ENCODE measurements at regions not wholly inside any gene's neighbourhood (a gene's known extent, or its start where the extent isn't known, plus 50 kb on each side); places are given as distances from the start of the nearest gene placed in this dataset.

DNA sequence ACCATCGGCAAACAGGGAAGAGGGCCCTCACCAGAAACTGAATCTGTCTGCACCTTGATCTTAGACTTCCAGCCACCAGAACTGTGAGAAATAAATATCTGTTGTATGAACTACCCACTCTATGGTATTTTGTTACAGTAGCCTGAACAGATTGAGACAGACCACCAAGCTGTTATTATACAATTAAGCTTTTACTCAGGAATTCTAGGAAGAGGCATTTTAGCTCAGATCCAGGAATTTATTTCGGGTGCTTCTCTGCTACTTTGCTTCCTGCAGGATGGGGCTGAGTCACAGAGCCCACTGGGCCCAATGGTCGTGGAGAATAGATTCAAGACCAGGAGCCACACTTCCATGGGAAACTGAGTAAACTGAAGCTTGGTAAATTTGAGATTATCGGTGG is 145.5 kb upstream of the PFN2 start:
- no peak for DNase-seq

DNA sequence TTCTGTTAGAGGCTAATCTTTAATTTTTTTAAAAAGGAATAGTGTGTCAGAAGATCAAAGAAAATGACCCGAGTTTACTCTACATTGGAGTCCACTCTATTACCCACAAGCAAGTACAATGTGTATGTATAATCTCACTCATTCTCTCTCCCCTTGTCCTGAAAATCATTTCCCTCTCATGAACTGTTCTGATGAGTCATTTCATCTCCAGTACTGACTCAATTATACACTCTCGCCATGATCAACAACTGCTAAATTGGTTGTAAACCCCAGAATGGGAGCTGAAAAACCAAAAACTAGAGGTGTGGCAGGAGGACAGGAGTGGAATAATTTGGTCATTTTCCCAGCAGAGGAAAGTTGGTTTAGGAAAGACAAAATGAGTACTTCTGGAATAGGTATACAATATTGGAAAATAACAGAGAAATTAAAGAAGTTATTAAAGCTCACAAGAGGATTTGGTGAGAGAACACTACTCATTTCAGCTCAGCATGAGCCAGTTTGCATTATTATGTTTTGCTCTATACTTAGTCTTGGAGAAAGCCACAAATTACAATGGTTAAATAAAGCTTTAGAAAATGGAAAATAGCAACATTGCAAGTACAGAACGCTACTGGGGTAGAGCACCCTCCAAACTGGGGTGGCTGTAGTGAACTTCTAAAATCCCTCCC is 144.3 kb upstream of the PFN2 start:
- DNase-seq: no peak

DNA sequence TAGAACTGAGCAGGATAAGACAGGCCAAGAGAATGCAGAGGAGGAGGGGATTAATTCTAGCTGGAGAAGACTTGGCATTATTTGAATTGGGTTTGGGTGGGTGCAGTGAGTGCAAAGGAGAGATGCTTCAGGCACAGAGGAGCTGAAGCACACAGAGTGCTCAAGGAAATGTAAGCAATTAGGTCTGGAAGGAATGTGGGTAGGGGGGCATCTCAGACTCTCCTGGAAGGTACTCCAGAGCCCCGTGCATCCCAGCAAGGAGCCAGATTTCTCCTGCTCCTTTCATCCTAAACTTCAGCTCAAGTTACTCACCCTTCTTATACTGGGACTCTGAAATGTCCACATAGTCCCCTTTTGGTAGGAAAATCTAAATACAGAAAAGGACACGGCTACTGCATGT is 143.6 kb upstream of the PFN2 start:
- no peak for DNase-seq

DNA sequence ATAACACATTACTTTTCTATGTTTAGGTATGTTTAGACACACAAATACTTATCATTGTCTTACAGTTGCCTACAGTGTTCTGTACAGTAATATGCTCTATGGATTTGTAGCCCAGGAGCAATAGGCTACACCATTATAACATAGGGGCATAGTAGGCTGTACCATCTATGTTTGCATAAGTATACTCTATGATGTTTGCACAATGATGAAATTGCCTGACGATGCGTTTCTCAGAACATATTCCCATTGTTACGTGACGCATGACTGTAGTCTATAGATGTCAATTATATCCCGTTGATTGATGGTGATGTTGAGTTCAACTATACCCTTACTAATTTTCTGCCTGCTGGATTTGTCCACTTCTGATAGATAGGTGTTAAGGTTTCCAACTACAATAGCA is 139.4 kb upstream of the PFN2 start:
- no peak for DNase-seq

DNA sequence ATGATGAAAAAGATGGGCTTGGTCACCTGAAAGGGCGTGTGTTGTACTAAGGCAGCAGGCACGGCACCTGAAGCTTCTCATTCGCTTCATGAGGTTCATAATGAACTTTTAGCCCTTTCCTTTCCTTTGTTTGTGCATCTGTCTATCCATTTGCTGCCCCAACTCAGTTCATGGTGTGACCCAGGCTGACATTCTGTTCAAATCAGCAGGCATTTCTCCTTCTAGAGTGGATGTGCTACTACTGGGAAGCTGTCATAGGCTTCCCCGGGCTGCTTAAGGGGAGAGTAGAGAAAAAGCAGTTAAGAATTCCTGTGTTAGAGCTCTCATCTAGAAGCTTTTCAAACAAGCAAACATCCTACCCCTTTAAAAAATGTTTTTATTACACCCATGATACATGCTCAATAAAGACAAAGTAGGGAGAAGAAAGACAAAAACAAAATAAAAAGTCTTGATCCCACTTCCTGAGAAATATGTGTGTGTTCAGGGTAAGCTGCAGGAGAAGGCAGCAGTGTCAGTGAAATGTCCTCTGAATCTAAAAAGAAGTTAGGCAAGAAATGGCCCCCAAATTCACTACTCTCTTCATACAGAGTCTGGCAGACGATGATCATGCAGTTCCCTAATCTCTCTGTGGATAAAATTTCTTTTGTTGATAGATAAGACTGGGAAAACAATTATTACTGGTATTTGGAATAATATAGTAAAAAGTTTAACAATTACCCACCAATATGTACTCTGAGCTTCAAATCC is 136.9 kb upstream of the PFN2 start:
- no peak for DNase-seq

DNA sequence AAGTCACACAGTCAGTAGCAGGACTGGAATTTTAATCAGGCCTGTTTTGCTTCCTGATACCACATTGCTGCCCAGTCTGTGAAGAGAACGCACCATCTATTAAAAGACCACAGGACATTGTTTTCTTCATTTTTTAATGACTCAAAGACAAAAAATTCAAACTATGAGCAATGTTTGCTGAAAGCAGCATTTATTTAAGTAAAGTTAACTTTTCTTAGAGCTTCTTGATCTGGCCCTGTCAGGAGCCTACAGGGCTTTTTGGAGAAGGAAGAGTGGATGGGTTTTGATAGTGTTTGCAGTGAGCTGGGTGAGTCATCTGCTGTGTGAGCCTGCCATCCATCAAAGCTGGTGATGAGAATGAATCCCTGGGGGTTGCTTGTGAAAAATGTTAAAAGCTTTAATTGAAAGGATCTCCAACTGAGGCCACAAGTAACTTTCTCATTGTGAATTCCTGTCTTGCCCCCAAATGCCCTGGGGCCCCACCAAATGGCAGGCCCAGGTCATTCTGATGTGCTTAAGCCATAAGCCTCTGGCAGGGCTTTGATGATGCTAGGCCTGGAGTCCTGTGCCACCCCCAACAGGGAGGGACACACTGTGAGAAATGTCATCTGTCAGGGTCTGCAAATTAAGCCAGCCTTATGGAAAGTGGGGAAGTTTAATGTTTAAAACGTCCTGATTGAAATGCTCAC is 136.2 kb upstream of the PFN2 start:
- DNase-seq: no peak

DNA sequence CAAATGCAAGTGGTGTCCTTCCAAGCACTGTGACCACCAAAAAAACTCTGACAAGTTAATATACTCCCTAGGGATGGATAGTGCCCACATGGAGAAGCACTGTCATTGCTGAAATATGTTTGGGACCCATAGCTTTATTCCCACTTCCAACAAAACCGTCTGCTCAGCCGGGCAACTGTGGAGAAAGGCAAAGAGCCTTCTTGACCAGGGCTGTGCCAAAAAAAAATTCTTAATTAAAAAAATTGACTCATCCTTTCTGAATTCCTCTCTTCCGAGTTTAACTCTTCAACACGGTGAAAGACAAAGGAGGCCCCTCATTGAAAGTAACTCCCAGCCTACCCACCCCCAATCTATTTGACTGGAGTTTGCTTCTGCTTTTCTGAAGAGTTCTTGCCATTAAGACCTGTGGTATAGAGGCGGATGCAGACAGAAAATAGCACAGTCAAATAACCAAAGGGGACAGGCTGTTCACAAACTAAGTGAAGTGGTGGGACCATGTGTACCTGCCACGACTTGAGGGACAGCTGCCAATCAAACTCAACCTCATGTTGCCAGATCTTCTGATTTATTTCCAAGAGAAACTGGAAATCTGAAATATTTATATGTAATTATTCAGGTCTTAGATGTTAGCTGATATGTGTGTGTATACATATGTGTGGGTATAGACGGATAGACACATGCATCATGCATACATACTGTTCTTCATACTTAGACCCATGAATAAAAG is 135.4 kb upstream of the PFN2 start:
- DNase-seq: no peak

DNA sequence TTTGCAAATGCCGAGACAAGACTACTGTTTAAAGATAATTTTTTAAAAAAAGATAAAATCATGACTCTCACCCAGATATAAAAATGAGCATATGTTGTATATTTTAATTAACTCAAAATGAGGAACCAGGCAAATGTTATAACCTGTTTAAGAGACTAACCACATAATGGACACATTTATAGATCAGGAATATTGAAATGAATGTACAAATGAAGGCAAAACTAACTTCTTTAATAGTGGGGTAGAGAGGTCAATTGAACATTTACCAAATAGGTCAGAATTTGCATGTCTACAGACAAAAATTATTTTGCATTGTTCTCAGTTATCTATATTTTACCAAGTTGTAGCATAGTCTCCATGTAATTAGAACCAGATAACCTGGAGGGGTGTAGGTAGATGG is 134.3 kb upstream of the PFN2 start:
- DNase-seq: no peak

DNA sequence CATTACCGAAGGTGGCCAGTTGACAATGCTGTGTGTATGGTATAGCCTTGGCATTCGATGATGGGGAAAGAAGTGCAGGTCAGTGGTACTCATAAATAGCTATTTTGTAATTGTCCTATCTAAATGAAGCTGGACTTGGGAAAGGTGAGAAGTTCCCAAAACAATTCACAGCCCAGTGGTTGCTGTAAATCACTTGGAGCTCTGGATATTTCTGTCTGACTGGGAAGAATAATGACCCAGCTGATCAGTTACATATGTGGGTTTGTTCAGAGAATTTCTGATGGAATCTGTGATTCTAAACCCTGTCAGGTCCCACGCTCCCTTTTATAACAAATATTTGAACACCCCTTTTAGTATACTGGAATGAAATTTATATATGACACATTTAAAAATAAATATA is 133.9 kb upstream of the PFN2 start:
- no peak for DNase-seq

DNA sequence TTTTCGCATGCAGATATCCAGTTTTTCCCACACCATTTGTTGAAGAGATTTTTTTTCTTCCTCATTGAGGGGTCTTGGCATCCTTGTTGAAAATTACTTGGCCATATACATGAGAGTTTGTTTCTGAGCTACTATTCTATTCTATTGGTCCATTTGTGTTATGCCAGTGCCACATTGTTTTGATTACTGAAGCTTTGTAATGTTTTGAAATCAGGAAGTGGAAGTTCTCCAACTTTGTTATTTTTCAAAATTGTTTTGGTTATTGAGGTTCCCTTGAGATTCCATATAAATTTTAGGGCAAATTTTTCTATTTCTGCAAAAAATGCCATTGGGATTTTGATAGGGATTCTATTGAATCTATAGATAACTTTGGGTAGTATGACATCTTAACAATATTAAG is 130.3 kb upstream of the PFN2 start:
- no peak for DNase-seq

DNA sequence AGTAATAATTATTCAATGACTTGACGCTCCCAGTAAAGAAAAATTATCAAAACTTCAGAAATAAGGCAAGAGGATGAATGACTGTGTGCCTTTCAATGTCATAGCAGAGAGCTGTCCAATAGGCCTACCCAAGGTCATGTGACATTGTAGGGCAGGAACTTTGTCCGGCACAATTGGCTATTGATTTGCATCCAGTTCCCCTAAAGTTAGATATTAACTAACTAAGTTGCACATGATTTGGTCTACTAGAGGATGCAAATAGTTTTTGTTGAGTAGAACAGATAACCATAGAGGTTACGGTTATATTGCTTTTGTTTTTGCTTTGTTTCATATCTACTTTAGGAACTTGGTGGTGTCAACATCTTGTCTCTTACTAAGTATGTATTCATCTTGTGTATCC is 127.9 kb upstream of the PFN2 start:
- DNase-seq: no peak

DNA sequence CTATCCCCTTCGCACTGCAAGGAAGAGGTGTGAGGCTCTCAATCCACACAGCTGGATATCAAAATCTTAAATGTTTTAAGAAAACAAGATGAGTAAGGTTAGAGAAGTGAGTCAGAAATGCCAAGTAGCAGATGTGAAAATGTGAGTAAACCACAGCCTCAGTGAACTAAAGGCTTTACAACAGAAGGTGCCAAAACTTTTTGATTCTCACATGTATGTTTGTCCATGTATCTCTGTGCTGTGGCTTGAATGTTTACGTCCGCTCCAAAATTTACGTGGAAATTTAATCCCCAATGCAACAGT is 126.8 kb upstream of the PFN2 start:
- no peak for DNase-seq

DNA sequence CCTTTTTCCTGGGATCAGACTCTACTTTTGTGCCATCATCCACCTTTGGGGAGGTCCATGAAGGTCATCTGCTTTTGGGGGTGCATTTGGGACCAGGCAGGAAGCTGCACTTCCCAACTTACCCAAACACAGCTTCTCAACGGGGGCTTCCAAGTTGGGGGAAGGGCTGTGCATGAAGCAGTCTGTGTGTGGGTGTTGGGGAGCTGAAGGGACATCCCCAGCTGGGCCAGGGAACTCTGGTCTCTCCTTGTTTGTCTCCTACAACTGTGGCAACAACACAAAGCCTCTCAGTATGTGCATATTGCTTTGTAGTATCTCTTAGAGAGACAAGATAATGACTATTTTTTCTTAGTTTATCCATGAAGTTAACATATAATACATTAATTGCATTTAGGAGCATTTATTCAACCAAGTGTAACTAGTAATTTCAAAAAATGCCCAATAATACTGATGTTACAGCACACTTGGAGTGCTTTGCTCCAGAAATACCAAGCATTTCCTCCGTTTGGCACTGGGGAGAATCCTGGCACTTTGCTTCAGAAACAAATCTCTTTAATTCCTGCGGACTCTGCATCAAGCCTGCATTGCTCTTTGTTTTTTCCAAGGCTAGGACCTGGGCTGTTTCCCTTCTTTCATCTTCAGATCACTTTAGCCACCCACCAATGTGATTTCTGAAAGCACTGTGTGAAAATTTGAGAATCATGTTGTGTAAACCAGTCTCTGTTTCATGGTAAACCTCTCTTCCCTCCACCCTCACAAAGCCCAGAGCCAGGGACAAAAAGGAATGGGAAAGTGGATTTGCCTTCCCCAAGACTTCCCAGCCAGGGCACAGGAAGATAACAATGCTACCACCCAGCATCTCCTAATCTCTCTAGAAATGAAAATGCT is 126.2 kb upstream of the PFN2 start:
- DNase-seq: no peak

DNA sequence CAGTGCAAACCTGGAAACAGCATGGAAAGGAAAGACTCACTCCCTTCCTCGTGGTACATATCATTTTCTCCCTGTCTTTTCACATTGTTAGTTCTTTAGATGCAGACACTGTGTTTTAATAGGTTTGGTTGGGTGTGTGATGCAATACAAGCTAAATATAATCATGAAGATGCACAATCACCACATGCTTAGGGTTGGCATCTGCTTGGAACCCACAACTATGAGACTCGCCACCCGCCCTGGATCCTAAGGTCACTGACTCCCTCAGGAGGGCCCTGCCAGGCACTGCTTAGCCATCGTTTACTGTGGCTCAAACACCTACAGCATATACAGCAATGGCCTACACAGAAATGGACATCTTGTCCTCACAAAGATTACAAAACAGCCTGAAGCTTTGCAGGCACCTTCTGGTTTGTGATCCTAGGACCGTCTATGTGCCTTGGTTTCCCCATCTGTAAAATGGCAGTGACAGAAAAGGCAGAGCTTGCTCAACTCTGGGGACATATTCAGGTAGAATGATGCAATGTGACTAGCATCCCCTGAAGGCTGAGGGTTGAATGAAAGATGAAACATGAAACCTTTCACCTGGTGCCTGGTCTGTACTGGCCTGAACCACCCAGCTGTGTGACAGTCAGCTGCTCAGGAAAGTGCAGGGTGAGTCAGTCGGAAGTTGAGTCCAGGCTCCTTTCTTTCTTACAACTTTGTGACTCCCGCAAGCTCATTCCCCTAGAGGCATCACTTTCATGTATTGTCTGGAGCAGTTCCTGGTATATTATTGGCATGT is 123.6 kb upstream of the PFN2 start:
- no peak for DNase-seq

DNA sequence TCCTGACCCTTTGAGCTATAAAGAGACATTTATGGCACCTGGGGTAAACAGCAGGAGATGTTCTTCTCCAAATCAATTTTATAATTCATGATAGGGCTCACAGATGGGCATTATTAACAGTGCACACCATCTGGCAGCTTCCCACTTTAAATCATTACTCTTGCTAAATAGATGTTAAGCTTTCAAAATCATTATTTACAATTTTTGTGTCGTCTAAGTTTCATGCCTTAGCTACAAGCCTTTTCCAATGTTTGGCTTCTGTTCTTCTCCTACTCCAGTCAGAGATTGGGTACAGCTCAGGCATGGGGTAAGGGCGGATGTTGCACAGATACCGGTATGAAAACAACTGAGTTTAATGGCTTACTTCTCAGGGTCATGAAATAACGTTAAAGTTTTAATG is 120.9 kb upstream of the PFN2 start:
- DNase-seq: no peak

DNA sequence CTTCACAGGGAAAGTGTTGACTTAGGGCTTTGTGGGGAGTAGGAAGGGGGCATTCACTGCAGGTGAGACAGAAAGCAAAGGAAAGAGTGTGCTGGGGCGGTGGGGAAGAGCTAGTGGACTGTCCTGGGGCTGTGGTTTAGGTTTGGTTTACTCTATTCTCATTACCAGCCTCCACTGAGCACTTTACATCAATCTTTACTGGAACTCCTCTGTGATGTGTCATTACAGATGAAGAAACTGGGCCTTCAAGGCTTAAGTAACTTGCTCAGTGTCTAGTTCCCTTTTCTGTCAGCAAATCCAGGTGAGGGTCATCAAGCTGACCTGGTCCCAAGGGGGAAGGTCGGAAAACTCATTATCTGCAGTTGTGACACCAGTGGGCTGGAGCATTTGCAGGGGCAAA is 120.2 kb upstream of the PFN2 start:
- no peak for DNase-seq

DNA sequence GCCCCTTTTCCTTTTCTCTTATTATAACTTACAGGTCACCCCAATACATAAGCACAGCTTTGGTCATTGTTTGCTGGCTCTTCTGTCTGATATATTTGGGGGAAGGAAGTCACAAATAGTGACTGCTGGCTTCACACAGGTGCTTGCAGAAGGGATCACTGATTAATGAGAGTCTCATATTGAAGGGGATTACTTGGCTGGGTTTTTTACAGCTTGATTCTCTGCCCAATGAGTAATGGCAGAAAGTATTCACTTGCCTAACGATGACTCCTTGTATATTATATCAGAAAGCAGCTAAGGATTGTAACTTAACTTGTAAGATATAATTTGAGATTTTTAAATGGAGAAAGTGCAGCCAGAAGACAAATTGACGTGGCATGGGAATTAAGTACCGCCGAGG is 119.3 kb upstream of the PFN2 start:
- DNase-seq: no peak

DNA sequence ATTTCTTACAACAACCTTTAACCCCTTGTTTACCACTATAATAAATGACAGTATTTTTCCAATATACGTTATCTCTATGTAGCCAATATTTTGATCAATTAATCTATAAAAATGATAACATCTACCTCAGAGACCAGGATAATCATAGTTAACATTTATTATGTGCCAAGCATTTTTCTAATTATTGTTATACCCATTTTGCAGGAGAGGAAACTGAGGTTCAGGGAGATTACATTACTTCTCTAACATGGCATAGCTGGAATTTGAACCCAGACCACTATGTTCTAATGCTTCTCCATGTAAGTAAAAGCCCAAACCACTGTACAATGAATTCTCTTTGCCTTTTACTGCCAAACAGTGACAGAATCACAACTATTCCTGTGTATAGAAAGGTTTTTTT is 113.4 kb upstream of the PFN2 start:
- DNase-seq: no peak

DNA sequence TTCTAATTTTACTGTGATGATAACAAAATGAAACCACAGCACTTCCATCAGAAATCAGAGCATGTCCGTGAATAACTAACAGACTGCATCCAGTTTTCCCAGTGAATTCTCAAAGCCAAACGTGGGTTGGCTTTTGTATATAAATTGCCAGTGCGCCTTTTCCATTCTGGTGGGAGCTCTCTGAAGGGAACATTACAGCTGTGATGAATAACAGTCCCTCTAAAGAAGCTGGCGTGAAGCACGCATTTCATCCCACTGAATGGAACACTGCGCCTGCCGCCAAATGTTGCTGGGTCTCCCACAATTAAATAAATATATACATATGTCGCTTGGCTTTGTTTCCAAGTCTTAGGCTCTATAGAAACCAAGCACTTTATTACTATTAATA is 113.0 kb upstream of the PFN2 start:
- DNase-seq: no peak

DNA sequence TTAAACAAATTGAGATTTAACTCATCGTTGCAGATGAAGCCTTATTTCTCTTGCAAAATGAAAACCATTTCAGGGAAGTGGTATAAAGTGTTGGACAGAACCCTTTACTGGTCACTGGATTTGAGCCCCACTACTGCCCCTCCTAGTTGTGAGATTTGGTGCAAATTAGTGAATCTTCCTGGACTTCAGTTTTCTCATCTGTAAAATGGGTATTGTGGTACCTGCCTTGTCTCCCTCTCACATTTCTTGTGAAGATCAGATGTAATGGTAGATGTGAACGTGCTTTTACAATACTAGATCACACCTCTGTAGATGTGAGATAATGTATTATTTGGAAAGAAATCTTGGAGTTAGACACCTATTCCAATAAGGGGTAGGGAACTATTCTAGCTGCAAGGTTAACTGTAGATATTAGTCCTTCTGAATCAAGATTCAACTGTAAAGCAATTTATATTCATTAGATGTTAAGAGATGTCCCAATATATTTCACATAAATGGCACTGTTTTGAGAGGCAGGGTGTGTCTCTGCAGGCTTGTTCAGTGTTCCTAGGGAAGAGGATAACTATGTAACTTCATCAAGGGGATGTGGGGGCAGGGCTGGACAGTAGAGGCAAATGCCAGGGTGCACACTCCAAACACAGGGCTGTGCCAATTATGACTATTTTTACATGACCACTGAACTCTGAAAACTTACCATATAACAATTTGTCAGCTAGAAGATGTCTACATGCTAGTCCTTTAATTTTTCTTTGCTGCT is 112.4 kb upstream of the PFN2 start:
- no peak for DNase-seq

DNA sequence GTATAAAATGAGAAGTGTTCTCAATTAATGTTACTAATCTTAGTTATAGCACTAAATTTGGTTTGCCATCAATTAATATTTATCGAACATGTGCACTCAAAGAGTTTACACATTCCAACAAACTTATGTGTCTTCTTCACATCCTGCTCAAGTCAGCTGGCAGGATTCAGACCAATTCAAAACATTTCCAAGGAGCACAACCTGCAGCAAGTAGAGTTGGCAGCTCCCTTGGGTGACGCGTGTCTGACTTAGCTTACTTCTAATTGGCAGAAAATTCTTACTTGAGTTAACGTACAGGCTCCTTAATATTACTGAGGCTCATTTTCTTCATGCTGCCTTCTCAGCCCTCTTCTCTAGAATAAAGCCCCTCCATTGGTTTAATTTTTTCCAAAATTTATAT is 110.4 kb upstream of the PFN2 start:
- no peak for DNase-seq

All from hematopoietic multipotent progenitor cell treated with erythropoietin and hydrocortisone succinate and interleukin-3 and kit ligand, for 6 days (in vitro differentiated cells).